Fibroblast of lung (primary cell): ENCODE measurements at regions not wholly inside any gene's neighbourhood (a gene's known extent, or its start where the extent isn't known, plus 50 kb on each side); places are given as distances from the start of the nearest gene placed in this dataset.

Experiments
- CTCF ChIP-seq, 2 donors: IDR thresholded peaks in 1 of 2; conservative IDR thresholded peaks in 1 of 2; 1 replicate in 1 of 2; 2 replicates in 1 of 2; pipeline ENCODE4 v1.5.1; 2011 to 2012; ENCODE audit warnings: low read length in 2 of 2, control low read depth in 1 of 2, inconsistent platforms in 1 of 2, low read depth in 1 of 2, mild to moderate bottlenecking in 1 of 2
- EZH2 ChIP-seq: IDR thresholded peaks from 2 replicates; pipeline ENCODE4 v1.5.1; 2012; ENCODE audit warnings: low read length, control low read depth, mild to moderate bottlenecking; ENCODE audit errors: missing control alignments

- no peak for TF ChIP-seq CTCF (conservative IDR thresholded peaks at IDR 0.05 in 1 of 2, IDR thresholded peaks at IDR 0.05 in 1 of 2; ENCODE audit: low read depth in 1 of 2, low read length in 2 of 2)
- no peak for TF ChIP-seq EZH2
Observed at GRCh38 chr12:5292651-5293050, 139.3 kb upstream of the NTF3 start.
